Brain microvascular endothelial cell (primary cell): ENCODE measurements at regions not wholly inside any gene's neighbourhood (a gene's known extent, or its start where the extent isn't known, plus 50 kb on each side); places are given as distances from the start of the nearest gene placed in this dataset.
"Not testable (repeated sequence)": the region's sequence is repeated elsewhere in the genome, so short reads cannot be mapped to it uniquely, and the experiment has no call there.

ENCODE experiments used
- DNase-seq: peaks from one replicate; pipeline ENCODE4 v3.0.0-alpha.2; 2020
- H3K27ac ChIP-seq: fragments of 250-450 bp; sonication (Bioruptor Pico); 2 replicates; pipeline ENCODE4 v1.5.1; 2020; ENCODE audit warnings: mild to moderate bottlenecking, moderate library complexity
- H3K27me3 ChIP-seq: fragments of 250-450 bp; sonication (Bioruptor Pico); replicated peaks from 2 replicates; pipeline ENCODE4 v1.5.1; 2020; ENCODE audit warnings: mild to moderate bottlenecking
- H3K36me3 ChIP-seq: fragments of 250-450 bp; sonication (Bioruptor Pico); replicated peaks from 2 replicates; pipeline ENCODE4 v1.5.1; 2020; ENCODE audit warnings: mild to moderate bottlenecking
- H3K4me3 ChIP-seq: 2 replicates; pipeline ENCODE4 v1.5.1; 2011; ENCODE audit warnings: low read depth, mild to moderate bottlenecking, control low read depth, low read length, moderate library complexity
- CTCF ChIP-seq: IDR thresholded peaks from 2 replicates; pipeline ENCODE4 v1.5.1; 2011; ENCODE audit warnings: low read depth, mild to moderate bottlenecking, moderate library complexity, low read length, control low read depth, inconsistent platforms; ENCODE audit errors: missing control alignments
- in situ Hi-C: cut with HindIII; loops from 2 replicates; pipeline ENCODE4 v1.10.0; 2017; ENCODE audit warnings: low sequenced_read_pairs, low pct_ligation_motif_present

- Histone ChIP-seq H3K36me3 (no peaks in the 10 kb centered on the region), H3K27me3 (no peaks in the 10 kb centered on the region), H3K27ac (no peak overlapping the region), H3K4me3 (no peak overlapping the region)
- no peak for DNase-seq
- no peak for TF ChIP-seq CTCF
- in situ Hi-C loops = no loop called here
These were observed 165.6 kb downstream of the USP31 start for GRCh38 chr16:22983614-22984013.

- H3K27ac ChIP-seq, H3K36me3 ChIP-seq, H3K4me3 ChIP-seq, H3K27me3 ChIP-seq, in situ Hi-C loops, DNase-seq: not testable (repeated sequence)
These were observed 166.6 kb downstream of the HS3ST2 start for GRCh38 chr16:22980514-22980913.

GRCh38 chr16:22979038-22979437 is 165.1 kb downstream of the HS3ST2 start:
- no peak overlapping the region for H3K4me3 ChIP-seq
- no peak for DNase-seq
- no peak for TF ChIP-seq CTCF
- in situ Hi-C loops = no loop called here
- H3K36me3 ChIP-seq = no peaks in the 10 kb centered on the region
- H3K27me3 ChIP-seq = no peaks in the 10 kb centered on the region
- H3K27ac ChIP-seq = no peak overlapping the region

- no peak for DNase-seq
- Histone ChIP-seq H3K4me3 (no peak overlapping the region), H3K27me3 (no peaks in the 10 kb centered on the region), H3K36me3 (no peaks in the 10 kb centered on the region), H3K27ac (no peak overlapping the region)
- no peak for TF ChIP-seq CTCF
- in situ Hi-C loops = no loop called here
These were observed 163.3 kb downstream of the HS3ST2 start for GRCh38 chr16:22977294-22977697.

- in situ Hi-C loops = no loop called here
- no peak for DNase-seq
- TF ChIP-seq CTCF = no peak
- H3K27ac ChIP-seq = no peak overlapping the region
- H3K4me3 ChIP-seq = no peak overlapping the region
- H3K36me3 ChIP-seq = no peaks in the 10 kb centered on the region
- H3K27me3 ChIP-seq = no peaks in the 10 kb centered on the region
These were observed 159.6 kb downstream of the HS3ST2 start for GRCh38 chr16:22973522-22973921.

GRCh38 chr16:22971346-22971924 is 157.5 kb downstream of the HS3ST2 start:
- no peak overlapping the region for H3K27ac ChIP-seq
- no peaks in the 10 kb centered on the region for H3K36me3 ChIP-seq
- no peaks in the 10 kb centered on the region for H3K27me3 ChIP-seq
- TF ChIP-seq CTCF = no peak
- no peak for DNase-seq
- in situ Hi-C loops = no loop called here
- H3K4me3 ChIP-seq = no peak overlapping the region
